DND-41 (cell line): ENCODE measurements at regions not wholly inside any gene's neighbourhood (a gene's known extent, or its start where the extent isn't known, plus 50 kb on each side); places are given as distances from the start of the nearest gene placed in this dataset.

Source experiments
- CTCF ChIP-seq: IDR thresholded peaks from 2 replicates; pipeline ENCODE4 v1.5.1; 2012; ENCODE audit warnings: borderline replicate concordance, low read length, moderate library complexity, mild to moderate bottlenecking; ENCODE audit not compliant: poor library complexity, severe bottlenecking; ENCODE audit errors: extremely low read depth
- EZH2 ChIP-seq: IDR thresholded peaks from 3 replicates; pipeline ENCODE4 v1.6.1; 2012; ENCODE audit warnings: borderline replicate concordance, low read depth, mild to moderate bottlenecking, moderate library complexity, low read length, inconsistent platforms; ENCODE audit not compliant: severe bottlenecking

- no peak for TF ChIP-seq EZH2
- no peak for TF ChIP-seq CTCF
These were observed 193.0 kb downstream of the BMP7 start for GRCh38 chr20:57073402-57073801.
